ENCODE measurements at regions not wholly inside any gene's neighbourhood (a gene's known extent, or its start where the extent isn't known, plus 50 kb on each side); places are given as distances from the start of the nearest gene placed in this dataset.

- no peak for TF ChIP-seq CTCF (IDR thresholded peaks at IDR 0.05; ENCODE audit: poor library complexity, severe bottlenecking)
- H3K27me3 ChIP-seq (ENCODE audit: insufficient read depth, poor library complexity, severe bottlenecking) = peaks cover 6% of the 10 kb centered on the region
- H3K36me3 ChIP-seq (ENCODE audit: low read depth) = no peaks in the 10 kb centered on the region
- no peaks in the 10 kb centered on the region for H3K4me1 ChIP-seq (ENCODE audit: insufficient read depth, poor library complexity, severe bottlenecking)
- no peak overlapping the region for H3K4me3 ChIP-seq (ENCODE audit: severe bottlenecking)
- peak; percentile 38; the same call in 1 of the 3 replicates for ATAC-seq (ENCODE audit: low read depth)
- DNase-seq (ENCODE audit: low spot score) = no peak
- no peaks in the 10 kb centered on the region for H3K9me3 ChIP-seq (ENCODE audit: severe bottlenecking)
- no peak overlapping the region for H3K27ac ChIP-seq (ENCODE audit: poor library complexity, severe bottlenecking)
Measured at GRCh38 chr2:41160439-41160838, 708.5 kb upstream of the SLC8A1 start.

- H3K27me3 ChIP-seq (ENCODE audit: insufficient read depth, poor library complexity, severe bottlenecking) = peaks cover 11% of the 10 kb centered on the region
- H3K36me3 ChIP-seq (ENCODE audit: low read depth) = no peaks in the 10 kb centered on the region
- DNase-seq (ENCODE audit: low spot score) (no peak), ATAC-seq (ENCODE audit: low read depth) (no peak)
- TF ChIP-seq CTCF (IDR thresholded peaks at IDR 0.05; ENCODE audit: poor library complexity, severe bottlenecking) = no peak
- no peak overlapping the region for H3K27ac ChIP-seq (ENCODE audit: poor library complexity, severe bottlenecking)
- no peak overlapping the region for H3K4me3 ChIP-seq (ENCODE audit: severe bottlenecking)
- no peaks in the 10 kb centered on the region for H3K9me3 ChIP-seq (ENCODE audit: severe bottlenecking)
- H3K4me1 ChIP-seq (ENCODE audit: insufficient read depth, poor library complexity, severe bottlenecking) = no peaks in the 10 kb centered on the region
Measured at GRCh38 chr2:41167014-41167413, 715.1 kb upstream of the SLC8A1 start.

GRCh38 chr2:41169744-41170143 lies 717.9 kb upstream of the SLC8A1 start:
- DNase-seq (ENCODE audit: low spot score) (no peak), ATAC-seq (ENCODE audit: low read depth) (no peak)
- Histone ChIP-seq H3K36me3 (ENCODE audit: low read depth) (no peaks in the 10 kb centered on the region), H3K27me3 (ENCODE audit: insufficient read depth, poor library complexity, severe bottlenecking) (peaks cover 11% of the 10 kb centered on the region), H3K27ac (ENCODE audit: poor library complexity, severe bottlenecking) (no peak overlapping the region), H3K9me3 (ENCODE audit: severe bottlenecking) (no peaks in the 10 kb centered on the region), H3K4me1 (ENCODE audit: insufficient read depth, poor library complexity, severe bottlenecking) (no peaks in the 10 kb centered on the region), H3K4me3 (ENCODE audit: severe bottlenecking) (no peak overlapping the region)
- TF ChIP-seq CTCF (IDR thresholded peaks at IDR 0.05; ENCODE audit: poor library complexity, severe bottlenecking) = no peak

GRCh38 chr2:41170589-41170988 lies 718.7 kb upstream of the SLC8A1 start:
- H3K9me3 ChIP-seq (ENCODE audit: severe bottlenecking) = no peaks in the 10 kb centered on the region
- H3K4me3 ChIP-seq (ENCODE audit: severe bottlenecking) = no peak overlapping the region
- ATAC-seq (ENCODE audit: low read depth) (no peak), DNase-seq (ENCODE audit: low spot score) (no peak)
- TF ChIP-seq CTCF (IDR thresholded peaks at IDR 0.05; ENCODE audit: poor library complexity, severe bottlenecking) = no peak
- peaks cover 3% of the 10 kb centered on the region for H3K27me3 ChIP-seq (ENCODE audit: insufficient read depth, poor library complexity, severe bottlenecking)
- no peaks in the 10 kb centered on the region for H3K36me3 ChIP-seq (ENCODE audit: low read depth)
- no peaks in the 10 kb centered on the region for H3K4me1 ChIP-seq (ENCODE audit: insufficient read depth, poor library complexity, severe bottlenecking)
- no peak overlapping the region for H3K27ac ChIP-seq (ENCODE audit: poor library complexity, severe bottlenecking)

GRCh38 chr2:41180387-41180786 lies 728.5 kb upstream of the SLC8A1 start:
- ATAC-seq (ENCODE audit: low read depth) (no peak), DNase-seq (ENCODE audit: low spot score) (no peak)
- TF ChIP-seq CTCF (IDR thresholded peaks at IDR 0.05; ENCODE audit: poor library complexity, severe bottlenecking) = no peak
- Histone ChIP-seq H3K27ac (ENCODE audit: poor library complexity, severe bottlenecking) (no peak overlapping the region), H3K4me1 (ENCODE audit: insufficient read depth, poor library complexity, severe bottlenecking) (no peaks in the 10 kb centered on the region), H3K36me3 (ENCODE audit: low read depth) (no peaks in the 10 kb centered on the region), H3K9me3 (ENCODE audit: severe bottlenecking) (no peaks in the 10 kb centered on the region), H3K27me3 (ENCODE audit: insufficient read depth, poor library complexity, severe bottlenecking) (peaks cover 5% of the 10 kb centered on the region), H3K4me3 (ENCODE audit: severe bottlenecking) (no peak overlapping the region)

Measured in RWPE2 (cell line).